ENCODE measurements at regions not wholly inside any gene's neighbourhood (a gene's known extent, or its start where the extent isn't known, plus 50 kb on each side); places are given as distances from the start of the nearest gene placed in this dataset.

GRCh38 chr6:95087394-95088097 lies 489.8 kb upstream of the MANEA start:
- no peaks in the 10 kb centered on the region for H3K9me3 ChIP-seq
- no peaks in the 10 kb centered on the region for H3K27me3 ChIP-seq (ENCODE audit: low read depth)
- ATAC-seq (peak in 1 of 2 donors; percentile 42), DNase-seq (no peak)
- no peak overlapping the region for H3K4me3 ChIP-seq
- H3K4me1 ChIP-seq = no peaks in the 10 kb centered on the region
- no peaks in the 10 kb centered on the region for H3K36me3 ChIP-seq
- intact Hi-C loops (cut with DNase I) = no loop called here
- TF ChIP-seq CTCF (IDR thresholded peaks at IDR 0.05) = no peak
- H3K27ac ChIP-seq = no peak overlapping the region

- ATAC-seq (peak in 1 of 2 donors; percentile 62), DNase-seq (no peak)
- H3K4me1 ChIP-seq = no peaks in the 10 kb centered on the region
- no peak overlapping the region for H3K4me3 ChIP-seq
- no peak overlapping the region for H3K27ac ChIP-seq
- H3K36me3 ChIP-seq = no peaks in the 10 kb centered on the region
- intact Hi-C loops (cut with DNase I) = no loop called here
- H3K27me3 ChIP-seq (ENCODE audit: low read depth) = no peaks in the 10 kb centered on the region
- peak; percentile 48 for TF ChIP-seq CTCF (IDR thresholded peaks at IDR 0.05)
- H3K9me3 ChIP-seq = no peaks in the 10 kb centered on the region
Measured at GRCh38 chr6:95091823-95092436, 485.4 kb upstream of the MANEA start.

GRCh38 chr6:95093154-95093553 lies 484.2 kb upstream of the MANEA start:
- DNase-seq (no peak), ATAC-seq (no peak)
- Histone ChIP-seq H3K27me3 (ENCODE audit: low read depth) (no peaks in the 10 kb centered on the region), H3K9me3 (no peaks in the 10 kb centered on the region), H3K4me3 (no peak overlapping the region), H3K27ac (no peak overlapping the region), H3K4me1 (no peaks in the 10 kb centered on the region), H3K36me3 (no peaks in the 10 kb centered on the region)
- TF ChIP-seq CTCF (IDR thresholded peaks at IDR 0.05) = no peak
- intact Hi-C loops (cut with DNase I) = no loop called here

- DNase-seq (no peak), ATAC-seq (no peak)
- no peaks in the 10 kb centered on the region for H3K4me1 ChIP-seq
- no peaks in the 10 kb centered on the region for H3K36me3 ChIP-seq
- H3K4me3 ChIP-seq = no peak overlapping the region
- H3K9me3 ChIP-seq = no peaks in the 10 kb centered on the region
- H3K27me3 ChIP-seq (ENCODE audit: low read depth) = no peaks in the 10 kb centered on the region
- H3K27ac ChIP-seq = no peak overlapping the region
- TF ChIP-seq CTCF (IDR thresholded peaks at IDR 0.05) = no peak
- intact Hi-C loops (cut with DNase I) = no loop called here
Measured at GRCh38 chr6:95094751-95095663, 482.3 kb upstream of the MANEA start.

GRCh38 chr6:95095855-95096254 lies 481.5 kb upstream of the MANEA start:
- Histone ChIP-seq H3K27me3 (ENCODE audit: low read depth) (no peaks in the 10 kb centered on the region), H3K27ac (no peak overlapping the region), H3K9me3 (no peaks in the 10 kb centered on the region), H3K4me3 (no peak overlapping the region), H3K36me3 (no peaks in the 10 kb centered on the region), H3K4me1 (no peaks in the 10 kb centered on the region)
- ATAC-seq = no peak
- intact Hi-C loops (cut with DNase I) = no loop called here
- TF ChIP-seq CTCF (IDR thresholded peaks at IDR 0.05) = no peak
- no peak for DNase-seq
